GM19397 (cell line): ENCODE measurements at regions not wholly inside any gene's neighbourhood (a gene's known extent, or its start where the extent isn't known, plus 50 kb on each side); places are given as distances from the start of the nearest gene placed in this dataset.

Experiments
- ATAC-seq: cut with Tn5 transposase; IDR thresholded peaks from one replicate; pipeline ENCODE4 v1.9.1; 2021; ENCODE audit warnings: mild to moderate bottlenecking, moderate library complexity; ENCODE audit not compliant: unreplicated experiment

- no peak for ATAC-seq
These were observed 567.4 kb upstream of the ZFHX3 start for GRCh38 chr16:73615071-73615940.

- ATAC-seq = no peak
These were observed 566.2 kb upstream of the ZFHX3 start for GRCh38 chr16:73614131-73614530.

GRCh38 chr16:73610605-73611156, 562.8 kb upstream of the ZFHX3 start:
- ATAC-seq = no peak

GRCh38 chr16:73610160-73610559, 562.2 kb upstream of the ZFHX3 start:
- ATAC-seq = no peak

GRCh38 chr16:73608911-73609310, 561.0 kb upstream of the ZFHX3 start:
- ATAC-seq = no peak

GRCh38 chr16:73605309-73605708, 557.4 kb upstream of the ZFHX3 start:
- no peak for ATAC-seq

GRCh38 chr16:73601911-73602310, 554.0 kb upstream of the ZFHX3 start:
- no peak for ATAC-seq

- ATAC-seq = no peak
These were observed 551.9 kb upstream of the ZFHX3 start for GRCh38 chr16:73599870-73600269.

GRCh38 chr16:73599351-73599750, 551.4 kb upstream of the ZFHX3 start:
- ATAC-seq = no peak

GRCh38 chr16:73584157-73584556, 536.2 kb upstream of the ZFHX3 start:
- ATAC-seq = no peak

- no peak for ATAC-seq
These were observed 524.4 kb upstream of the ZFHX3 start for GRCh38 chr16:73572135-73572828.

GRCh38 chr16:73569266-73569980, 521.5 kb upstream of the ZFHX3 start:
- no peak for ATAC-seq

- ATAC-seq = no peak
These were observed 520.8 kb upstream of the ZFHX3 start for GRCh38 chr16:73568769-73569168.

GRCh38 chr16:73565925-73566324, 518.0 kb upstream of the ZFHX3 start:
- no peak for ATAC-seq

GRCh38 chr16:73565263-73565662, 517.3 kb upstream of the ZFHX3 start:
- ATAC-seq = no peak

GRCh38 chr16:73563709-73564108, 515.8 kb upstream of the ZFHX3 start:
- no peak for ATAC-seq

GRCh38 chr16:73560497-73560896, 512.6 kb upstream of the ZFHX3 start:
- no peak for ATAC-seq

- ATAC-seq = no peak
These were observed 510.3 kb upstream of the ZFHX3 start for GRCh38 chr16:73558219-73558618.

GRCh38 chr16:73553941-73554660, 506.2 kb upstream of the ZFHX3 start:
- ATAC-seq = no peak

- no peak for ATAC-seq
These were observed 502.2 kb upstream of the ZFHX3 start for GRCh38 chr16:73549984-73550631.
